ENCODE measurements at regions not wholly inside any gene's neighbourhood (a gene's known extent, or its start where the extent isn't known, plus 50 kb on each side); places are given as distances from the start of the nearest gene placed in this dataset.
"Not testable (repeated sequence)": the region's sequence is repeated elsewhere in the genome, so short reads cannot be mapped to it uniquely, and the experiment has no call there.

DNA sequence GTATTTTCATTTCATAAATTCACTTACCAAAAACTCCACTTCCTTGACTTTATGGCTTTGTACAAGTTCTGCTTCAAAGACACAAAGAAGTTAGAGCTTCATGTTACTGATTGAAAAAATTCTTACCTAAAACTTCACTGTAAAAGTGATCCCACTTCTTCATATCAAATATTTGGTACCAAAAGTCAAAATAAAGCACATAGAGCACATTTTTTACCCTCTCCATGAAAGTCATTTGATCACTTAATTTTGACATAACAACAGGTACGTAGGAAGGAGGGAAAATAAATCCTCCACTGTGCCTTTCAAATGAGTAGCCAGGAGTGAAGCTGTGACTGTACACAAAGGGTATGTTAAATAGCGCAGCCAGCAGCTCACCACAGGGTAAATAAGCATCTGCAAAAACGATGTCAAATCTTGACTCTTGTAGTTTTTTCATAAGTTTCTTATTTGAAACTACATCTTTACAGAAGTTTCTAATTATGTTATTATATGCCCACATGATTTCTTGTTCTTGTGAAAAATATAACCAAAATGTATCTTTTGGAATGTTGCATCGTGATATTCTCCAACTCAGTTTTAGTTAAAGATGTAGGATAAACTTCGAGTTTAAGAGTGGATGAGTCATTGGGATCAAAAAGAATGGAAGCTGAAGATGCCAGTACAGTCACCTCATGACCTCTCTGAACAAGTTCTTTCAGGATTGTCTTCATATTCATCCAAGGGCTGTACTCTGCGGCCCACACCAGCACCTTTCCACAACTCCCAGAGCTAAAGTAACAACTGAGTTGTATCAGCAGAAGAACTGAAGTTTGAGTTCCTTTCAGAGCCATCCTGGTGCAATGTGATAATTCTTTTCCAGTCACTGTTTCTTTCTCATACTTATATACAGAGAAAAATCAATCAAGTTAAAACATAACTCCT is 68.2 kb upstream of the UGT2A3 start:
- not testable (repeated sequence) for TF ChIP-seq SIN3A (conservative IDR thresholded peaks at IDR 0.05 in 1 of 2, IDR thresholded peaks at IDR 0.05 in 1 of 2; ENCODE audit: low read depth in 1 of 2, low read length in 2 of 2); POLR2AphosphoS5 (IDR thresholded peaks at IDR 0.05; ENCODE audit: low read depth, low read length)
- TF ChIP-seq, protein P1, sequence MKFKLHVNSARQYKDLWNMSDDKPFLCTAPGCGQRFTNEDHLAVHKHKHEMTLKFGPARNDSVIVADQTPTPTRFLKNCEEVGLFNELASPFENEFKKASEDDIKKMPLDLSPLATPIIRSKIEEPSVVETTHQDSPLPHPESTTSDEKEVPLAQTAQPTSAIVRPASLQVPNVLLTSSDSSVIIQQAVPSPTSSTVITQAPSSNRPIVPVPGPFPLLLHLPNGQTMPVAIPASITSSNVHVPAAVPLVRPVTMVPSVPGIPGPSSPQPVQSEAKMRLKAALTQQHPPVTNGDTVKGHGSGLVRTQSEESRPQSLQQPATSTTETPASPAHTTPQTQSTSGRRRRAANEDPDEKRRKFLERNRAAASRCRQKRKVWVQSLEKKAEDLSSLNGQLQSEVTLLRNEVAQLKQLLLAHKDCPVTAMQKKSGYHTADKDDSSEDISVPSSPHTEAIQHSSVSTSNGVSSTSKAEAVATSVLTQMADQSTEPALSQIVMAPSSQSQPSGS (IDR thresholded peaks at IDR 0.05; ENCODE audit: low read length): not testable (repeated sequence)
- TF ChIP-seq, protein P2, sequence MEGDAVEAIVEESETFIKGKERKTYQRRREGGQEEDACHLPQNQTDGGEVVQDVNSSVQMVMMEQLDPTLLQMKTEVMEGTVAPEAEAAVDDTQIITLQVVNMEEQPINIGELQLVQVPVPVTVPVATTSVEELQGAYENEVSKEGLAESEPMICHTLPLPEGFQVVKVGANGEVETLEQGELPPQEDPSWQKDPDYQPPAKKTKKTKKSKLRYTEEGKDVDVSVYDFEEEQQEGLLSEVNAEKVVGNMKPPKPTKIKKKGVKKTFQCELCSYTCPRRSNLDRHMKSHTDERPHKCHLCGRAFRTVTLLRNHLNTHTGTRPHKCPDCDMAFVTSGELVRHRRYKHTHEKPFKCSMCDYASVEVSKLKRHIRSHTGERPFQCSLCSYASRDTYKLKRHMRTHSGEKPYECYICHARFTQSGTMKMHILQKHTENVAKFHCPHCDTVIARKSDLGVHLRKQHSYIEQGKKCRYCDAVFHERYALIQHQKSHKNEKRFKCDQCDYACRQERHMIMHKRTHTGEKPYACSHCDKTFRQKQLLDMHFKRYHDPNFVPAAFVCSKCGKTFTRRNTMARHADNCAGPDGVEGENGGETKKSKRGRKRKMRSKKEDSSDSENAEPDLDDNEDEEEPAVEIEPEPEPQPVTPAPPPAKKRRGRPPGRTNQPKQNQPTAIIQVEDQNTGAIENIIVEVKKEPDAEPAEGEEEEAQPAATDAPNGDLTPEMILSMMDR (IDR thresholded peaks at IDR 0.05; ENCODE audit: control extremely low read depth in 1 of 3, insufficient read depth in 1 of 3, low read depth in 1 of 3, low read length in 3 of 3): not testable (repeated sequence)
